Liver (tissue), 3 donors: ENCODE measurements at regions not wholly inside any gene's neighbourhood (a gene's known extent, or its start where the extent isn't known, plus 50 kb on each side); places are given as distances from the start of the nearest gene placed in this dataset.

Experiments used
- FOXA1 ChIP-seq: IDR thresholded peaks from 2 replicates; pipeline ENCODE4 v1.6.1; 2016; ENCODE audit warnings: antibody characterized with exemption
- RAD21 ChIP-seq, 2 donors: IDR thresholded peaks; 2 replicates each; pipeline ENCODE4 v1.6.1; 2016; ENCODE audit warnings: antibody characterized with exemption in 2 of 2, mild to moderate bottlenecking in 2 of 2
- TAF1 ChIP-seq: conservative IDR thresholded peaks from 2 replicates; pipeline ENCODE4 v1.6.1; 2016; ENCODE audit warnings: antibody characterized with exemption, mild to moderate bottlenecking
- YY1 ChIP-seq: IDR thresholded peaks from 2 replicates; pipeline ENCODE4 v1.6.1; 2016; ENCODE audit warnings: antibody characterized with exemption, mild to moderate bottlenecking
- TF ChIP-seq, protein P1 (sequence below): fragments of 150-350 bp; IDR thresholded peaks from 2 replicates; pipeline ENCODE4 v1.5.1; 2017; ENCODE audit warnings: improper control_type of control experiment, low read depth, low read length; ENCODE audit not compliant: missing input control
- TF ChIP-seq, protein P2 (sequence below): IDR thresholded peaks from 2 replicates; pipeline ENCODE4 v1.6.1; 2016; ENCODE audit warnings: antibody characterized with exemption, mild to moderate bottlenecking
- donor health status: healthy.
- donor health status: healthy.

DNA sequence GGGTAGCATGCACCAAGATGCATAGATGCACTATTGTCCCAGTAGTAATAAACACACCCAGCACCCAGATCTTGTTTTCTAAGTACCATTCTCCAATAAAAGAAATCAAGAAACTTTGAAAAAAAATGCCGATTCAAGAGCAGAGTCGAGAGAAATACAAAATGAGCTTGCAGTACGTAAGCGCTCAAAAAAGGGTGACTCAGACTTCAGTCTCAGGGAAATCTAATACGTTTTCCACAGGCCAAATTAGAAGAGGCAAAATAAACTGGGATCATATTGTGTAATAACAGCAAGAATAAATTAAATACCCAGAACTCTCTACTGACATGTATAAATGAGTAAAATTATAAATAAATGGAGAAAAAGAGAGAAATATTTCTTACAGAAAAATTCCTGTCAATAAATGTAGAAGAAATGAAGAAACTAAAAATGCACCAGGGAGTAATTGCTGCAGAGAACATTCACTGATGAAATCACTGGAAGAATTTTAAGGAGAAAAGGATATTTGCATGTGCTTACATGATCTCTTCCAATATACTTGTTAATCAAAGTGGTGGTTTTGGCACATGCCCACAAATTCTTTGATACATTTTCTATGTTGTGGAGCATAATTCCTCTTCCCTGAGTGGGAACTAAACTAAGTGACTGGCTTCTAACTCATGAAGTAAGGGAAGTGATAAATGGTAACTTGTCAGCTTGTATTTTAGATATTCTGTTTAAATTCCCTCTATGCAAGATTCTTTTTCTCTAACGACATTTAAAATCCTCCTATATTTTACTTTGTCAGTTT, 567.6 kb upstream of the ADAMTS16 start:
- TF ChIP-seq, protein P1, sequence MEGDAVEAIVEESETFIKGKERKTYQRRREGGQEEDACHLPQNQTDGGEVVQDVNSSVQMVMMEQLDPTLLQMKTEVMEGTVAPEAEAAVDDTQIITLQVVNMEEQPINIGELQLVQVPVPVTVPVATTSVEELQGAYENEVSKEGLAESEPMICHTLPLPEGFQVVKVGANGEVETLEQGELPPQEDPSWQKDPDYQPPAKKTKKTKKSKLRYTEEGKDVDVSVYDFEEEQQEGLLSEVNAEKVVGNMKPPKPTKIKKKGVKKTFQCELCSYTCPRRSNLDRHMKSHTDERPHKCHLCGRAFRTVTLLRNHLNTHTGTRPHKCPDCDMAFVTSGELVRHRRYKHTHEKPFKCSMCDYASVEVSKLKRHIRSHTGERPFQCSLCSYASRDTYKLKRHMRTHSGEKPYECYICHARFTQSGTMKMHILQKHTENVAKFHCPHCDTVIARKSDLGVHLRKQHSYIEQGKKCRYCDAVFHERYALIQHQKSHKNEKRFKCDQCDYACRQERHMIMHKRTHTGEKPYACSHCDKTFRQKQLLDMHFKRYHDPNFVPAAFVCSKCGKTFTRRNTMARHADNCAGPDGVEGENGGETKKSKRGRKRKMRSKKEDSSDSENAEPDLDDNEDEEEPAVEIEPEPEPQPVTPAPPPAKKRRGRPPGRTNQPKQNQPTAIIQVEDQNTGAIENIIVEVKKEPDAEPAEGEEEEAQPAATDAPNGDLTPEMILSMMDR = no peak
- TF ChIP-seq, protein P2, sequence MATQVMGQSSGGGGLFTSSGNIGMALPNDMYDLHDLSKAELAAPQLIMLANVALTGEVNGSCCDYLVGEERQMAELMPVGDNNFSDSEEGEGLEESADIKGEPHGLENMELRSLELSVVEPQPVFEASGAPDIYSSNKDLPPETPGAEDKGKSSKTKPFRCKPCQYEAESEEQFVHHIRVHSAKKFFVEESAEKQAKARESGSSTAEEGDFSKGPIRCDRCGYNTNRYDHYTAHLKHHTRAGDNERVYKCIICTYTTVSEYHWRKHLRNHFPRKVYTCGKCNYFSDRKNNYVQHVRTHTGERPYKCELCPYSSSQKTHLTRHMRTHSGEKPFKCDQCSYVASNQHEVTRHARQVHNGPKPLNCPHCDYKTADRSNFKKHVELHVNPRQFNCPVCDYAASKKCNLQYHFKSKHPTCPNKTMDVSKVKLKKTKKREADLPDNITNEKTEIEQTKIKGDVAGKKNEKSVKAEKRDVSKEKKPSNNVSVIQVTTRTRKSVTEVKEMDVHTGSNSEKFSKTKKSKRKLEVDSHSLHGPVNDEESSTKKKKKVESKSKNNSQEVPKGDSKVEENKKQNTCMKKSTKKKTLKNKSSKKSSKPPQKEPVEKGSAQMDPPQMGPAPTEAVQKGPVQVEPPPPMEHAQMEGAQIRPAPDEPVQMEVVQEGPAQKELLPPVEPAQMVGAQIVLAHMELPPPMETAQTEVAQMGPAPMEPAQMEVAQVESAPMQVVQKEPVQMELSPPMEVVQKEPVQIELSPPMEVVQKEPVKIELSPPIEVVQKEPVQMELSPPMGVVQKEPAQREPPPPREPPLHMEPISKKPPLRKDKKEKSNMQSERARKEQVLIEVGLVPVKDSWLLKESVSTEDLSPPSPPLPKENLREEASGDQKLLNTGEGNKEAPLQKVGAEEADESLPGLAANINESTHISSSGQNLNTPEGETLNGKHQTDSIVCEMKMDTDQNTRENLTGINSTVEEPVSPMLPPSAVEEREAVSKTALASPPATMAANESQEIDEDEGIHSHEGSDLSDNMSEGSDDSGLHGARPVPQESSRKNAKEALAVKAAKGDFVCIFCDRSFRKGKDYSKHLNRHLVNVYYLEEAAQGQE = no peak
- no peak for TF ChIP-seq FOXA1
- no peak for TF ChIP-seq TAF1
- no peak for TF ChIP-seq RAD21 (IDR thresholded peaks at IDR 0.05)
- no peak for TF ChIP-seq YY1
